HT1080 (cell line): ENCODE measurements at regions not wholly inside any gene's neighbourhood (a gene's known extent, or its start where the extent isn't known, plus 50 kb on each side); places are given as distances from the start of the nearest gene placed in this dataset.

Experiments used
- DNase-seq: peaks from one replicate; pipeline ENCODE4 v3.0.0-alpha.2; 2015; ENCODE audit warnings: low read depth

DNA sequence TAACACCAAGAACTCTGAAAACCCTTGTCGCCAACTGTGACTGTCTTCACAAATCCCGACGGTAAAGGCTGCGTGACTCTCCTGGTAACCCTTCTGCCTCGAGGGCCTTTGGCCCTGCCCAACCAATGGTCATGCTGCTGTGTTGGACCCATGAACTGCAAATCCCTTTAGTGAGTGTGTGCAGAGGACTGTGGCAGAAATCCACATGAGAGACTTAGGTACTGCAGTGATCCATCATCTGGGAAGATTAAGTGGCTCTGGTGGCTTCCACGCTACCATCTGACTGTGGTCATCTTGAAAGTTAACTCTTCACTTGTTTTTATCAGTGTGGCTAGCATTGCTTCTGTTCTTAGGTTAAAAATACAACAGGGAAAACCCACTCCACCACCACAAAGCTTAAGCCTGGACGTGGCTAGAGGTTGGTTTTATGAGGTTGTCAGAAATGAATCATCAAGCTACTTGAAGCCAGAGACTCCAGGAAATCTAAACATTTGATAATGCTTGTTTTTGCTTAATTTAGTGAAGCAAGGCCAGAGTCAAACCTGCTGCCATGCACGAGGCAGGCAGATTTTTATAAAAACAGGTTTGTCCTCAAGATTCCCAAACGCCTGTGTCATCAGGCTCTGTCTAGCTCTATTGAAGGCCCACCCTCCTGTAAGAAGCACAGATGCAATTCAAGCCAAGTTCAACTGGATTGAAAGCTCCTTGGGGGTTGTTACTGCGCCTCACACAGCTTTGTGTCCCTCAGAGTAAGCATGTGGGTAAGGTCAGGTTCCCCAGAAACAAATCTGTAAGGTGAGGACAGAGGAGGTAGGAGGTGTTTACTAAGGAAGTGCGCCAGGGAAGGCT lies 52.7 kb upstream of the ERCC6L2 start:
- peak; percentile 90 for DNase-seq

DNA sequence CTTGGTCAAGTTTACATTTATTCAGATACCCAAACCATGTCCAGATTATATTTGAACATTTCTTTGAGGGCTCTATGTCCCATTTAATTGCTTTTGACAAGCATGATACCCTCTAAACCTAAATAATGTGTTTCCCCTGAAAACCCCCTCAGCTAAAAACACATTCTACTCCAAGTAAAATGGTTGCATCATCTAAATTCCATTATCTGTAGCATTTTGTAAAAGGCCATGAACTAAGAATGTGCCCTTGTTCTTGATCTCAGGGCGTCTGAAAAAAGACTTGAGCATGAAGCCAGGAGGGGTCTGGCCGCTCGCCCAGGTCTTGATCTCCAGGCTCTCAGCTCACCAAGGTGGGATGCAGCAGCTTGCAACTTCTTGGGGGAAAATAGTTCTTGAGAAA lies 53.5 kb upstream of the ERCC6L2 start:
- no peak for DNase-seq

DNA sequence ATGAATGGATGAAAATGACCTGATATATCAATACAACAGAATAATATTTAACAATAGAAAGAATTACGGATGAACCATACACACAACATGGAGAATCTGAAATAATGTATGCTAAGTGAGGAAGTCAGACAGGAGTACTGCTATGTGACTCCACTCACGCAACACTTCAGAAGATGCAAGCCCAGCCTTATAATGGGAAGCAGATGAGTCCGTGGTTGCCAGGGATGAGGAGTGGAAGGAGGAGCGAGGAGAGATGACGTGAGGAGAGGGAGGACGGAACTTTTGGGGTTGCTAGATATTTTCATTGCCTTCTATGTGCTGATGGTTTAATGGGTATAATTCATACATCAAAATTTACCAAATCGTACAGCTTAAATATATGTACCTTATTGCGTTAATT lies 55.4 kb upstream of the ERCC6L2 start:
- no peak for DNase-seq

DNA sequence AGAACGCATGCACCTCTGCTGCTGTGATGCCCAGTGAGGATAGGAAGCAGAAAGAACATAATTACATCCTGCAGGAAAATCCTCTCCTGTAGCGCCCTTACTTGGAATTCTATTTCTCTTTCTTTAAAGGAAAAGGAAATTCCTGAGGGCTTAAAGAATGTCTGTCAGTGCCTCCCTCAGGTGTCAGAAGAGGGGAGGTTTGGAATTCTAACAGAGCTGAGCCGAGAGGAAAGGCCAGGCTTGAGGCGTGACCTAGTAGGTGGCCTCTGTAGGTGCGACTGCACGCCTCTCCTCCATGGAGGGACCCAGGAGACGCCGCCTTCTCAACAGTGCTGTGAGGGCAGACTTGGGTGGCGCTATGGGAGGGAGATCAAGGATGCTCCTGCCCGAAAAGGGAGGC lies 55.9 kb upstream of the ERCC6L2 start:
- no peak for DNase-seq

DNA sequence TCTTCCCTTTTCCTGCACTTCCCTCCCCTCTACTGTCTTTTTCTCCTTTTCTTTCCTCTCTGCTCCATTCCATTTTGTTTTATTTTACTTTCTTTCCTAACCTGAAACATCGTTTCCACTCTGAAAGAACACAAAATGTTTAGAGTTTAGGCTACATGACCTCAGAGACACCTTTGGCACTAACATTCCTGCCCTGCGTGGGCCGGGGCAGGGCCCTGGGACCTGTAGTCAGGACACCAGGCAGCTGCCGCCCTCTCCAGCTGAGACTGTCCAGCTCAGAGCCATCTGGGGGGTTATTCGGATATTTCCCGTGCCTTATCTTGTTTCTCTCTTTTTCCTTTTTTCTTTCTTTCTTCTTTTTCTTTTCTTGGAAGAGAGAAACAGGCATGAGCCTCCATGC lies 58.3 kb upstream of the ERCC6L2 start:
- no peak for DNase-seq

DNA sequence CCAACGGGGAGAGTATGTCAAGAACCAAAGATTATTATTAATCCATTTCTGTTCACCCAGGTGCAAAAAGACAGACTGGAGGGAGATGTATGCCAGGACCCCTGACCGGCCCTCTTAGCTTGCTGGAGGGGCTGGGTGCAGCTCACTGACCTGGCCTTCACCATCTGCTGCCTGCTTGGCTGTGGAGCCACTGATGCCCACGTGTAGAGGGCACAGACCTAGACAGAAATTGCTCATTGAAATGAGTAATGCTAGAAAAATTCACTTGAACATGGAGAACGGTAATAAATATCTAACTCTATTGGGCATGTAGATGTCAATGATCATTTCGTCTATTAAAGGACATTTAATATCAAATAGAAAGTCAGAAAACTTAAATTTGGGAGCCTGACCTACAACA lies 58.8 kb upstream of the ERCC6L2 start:
- peak; percentile 33 for DNase-seq

DNA sequence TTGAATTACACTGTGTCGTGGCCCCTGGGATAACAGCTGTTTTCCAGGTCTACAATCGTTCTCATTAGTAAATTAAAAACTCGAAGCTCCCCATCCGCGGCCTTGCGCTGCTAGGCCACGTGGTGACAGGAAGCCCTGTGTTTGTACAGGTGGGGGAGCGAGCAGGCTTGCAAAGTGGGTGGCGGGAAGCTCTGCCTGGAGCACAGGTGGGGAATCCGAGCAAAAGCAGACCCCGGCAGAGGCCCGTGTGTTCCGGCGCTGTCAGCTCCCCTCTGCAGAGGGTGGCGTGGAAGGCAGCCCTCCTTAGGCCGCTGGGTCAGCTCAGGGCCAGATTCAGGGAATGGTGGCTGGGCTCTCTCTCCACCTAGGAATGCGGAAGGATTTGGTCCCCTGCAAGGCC lies 59.5 kb upstream of the ERCC6L2 start:
- DNase-seq, result no peak

DNA sequence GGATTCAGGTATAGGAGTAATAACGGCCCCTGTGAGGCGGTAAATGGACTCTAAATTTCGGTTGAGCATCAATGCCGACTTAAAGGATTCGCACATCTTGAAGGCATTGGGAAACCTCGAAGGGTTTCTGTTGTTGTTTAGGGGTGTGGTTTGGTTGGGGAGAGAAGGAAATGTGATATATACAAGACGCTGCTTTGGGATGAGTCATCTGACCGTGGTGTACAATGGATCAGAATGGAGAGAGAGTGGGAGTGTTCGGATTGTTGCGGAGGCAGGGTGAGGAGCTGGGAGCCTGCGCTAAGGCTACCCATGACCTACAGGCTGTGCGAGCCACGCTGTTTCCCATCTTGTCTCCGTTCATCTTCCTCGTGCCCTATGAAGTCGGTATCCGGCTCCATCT lies 60.4 kb upstream of the ERCC6L2 start:
- DNase-seq, result peak; percentile 58

DNA sequence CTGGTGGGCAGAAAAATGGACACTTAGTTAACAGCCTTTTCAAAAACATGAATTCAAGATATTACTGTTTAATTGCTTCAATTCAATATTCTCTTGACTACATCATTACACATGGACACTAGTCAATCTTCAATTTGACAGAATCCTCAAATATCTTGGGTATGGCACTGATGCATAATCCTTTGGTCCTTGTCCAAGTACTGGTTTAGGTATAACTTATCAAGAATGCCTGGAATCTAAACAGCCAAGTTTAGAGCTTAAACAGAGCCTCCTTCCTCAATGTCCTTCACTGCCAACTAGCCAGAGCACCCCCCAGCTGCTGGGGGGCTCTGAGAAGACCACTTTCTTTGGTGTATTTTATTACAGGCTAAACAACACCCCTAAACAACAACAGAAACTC lies 61.6 kb upstream of the ERCC6L2 start:
- DNase-seq, result no peak

DNA sequence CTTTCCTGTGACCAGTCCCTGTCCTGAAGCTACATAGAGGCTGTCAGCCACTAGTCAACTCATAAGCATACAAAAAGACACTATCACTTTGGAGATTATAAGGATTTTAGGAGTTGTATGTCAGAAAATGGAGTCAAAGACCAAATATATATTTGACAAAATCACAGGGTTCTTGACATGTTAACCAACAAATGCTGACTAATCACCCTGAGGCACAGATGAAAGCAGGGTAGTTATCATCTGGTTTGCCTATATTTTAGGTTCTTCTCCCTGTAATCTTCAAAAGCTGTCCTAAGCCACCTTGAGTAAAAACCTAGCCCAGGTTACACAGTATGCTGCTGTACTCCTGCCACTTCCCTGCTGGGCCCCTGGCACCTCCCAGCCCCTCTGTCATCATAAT lies 64.7 kb upstream of the ERCC6L2 start:
- no peak for DNase-seq

DNA sequence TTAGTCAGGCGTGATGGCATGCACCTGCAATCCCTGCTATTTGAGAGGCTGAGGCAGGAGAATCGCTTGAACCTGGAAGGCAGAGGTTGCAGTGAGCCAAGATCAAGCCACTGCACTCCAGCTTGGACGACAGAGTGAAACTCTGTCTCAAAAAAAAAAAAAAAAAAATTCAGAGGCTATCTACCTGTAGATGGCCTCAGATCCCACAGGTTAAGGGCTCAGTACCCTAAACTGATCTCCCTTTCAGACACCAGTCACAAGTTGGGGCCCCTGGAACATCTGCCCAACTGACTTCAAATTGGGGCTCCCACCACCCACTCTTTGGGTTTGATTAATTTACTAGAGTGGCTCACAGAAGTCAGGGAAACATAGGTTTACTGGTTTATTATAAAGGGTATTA lies 65.4 kb upstream of the ERCC6L2 start:
- DNase-seq, result no peak

DNA sequence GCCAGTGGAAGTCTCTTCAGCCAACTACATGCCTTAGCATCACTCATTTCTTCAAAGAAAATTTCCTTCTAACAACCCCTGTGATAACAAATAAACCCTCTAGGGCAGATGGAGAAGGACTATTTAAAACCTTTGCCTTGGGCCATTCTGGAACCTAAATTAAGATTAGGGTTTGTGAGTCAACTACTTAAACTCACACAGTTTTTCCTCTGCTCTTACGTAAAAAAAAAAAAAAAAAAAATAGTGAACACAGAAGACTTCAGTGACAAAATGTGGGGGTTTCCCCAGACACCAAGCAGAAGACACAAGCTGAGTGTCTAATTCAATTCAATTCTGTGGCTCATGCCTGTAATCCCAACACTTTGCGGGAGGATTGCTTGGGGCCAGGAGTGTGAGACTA lies 65.8 kb upstream of the ERCC6L2 start:
- no peak for DNase-seq

DNA sequence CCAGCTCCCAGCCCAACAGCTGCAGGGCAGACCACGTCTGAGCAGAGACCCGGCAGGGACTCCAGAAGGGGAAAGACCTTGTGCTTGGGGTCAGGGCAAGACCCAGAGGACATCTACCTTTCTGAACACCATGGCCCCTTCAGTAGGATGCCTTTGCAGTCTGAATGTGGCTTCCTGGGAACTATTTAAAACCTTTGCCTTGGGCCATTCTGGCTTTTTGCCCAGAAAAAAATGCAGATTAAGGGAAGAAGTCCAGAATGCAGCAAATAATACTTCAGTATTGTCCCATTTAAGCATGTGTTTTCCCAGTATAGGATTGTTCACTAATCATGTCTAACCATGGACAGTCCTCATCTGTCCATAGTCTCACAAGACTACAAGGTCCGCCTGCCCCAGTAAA lies 67.5 kb upstream of the ERCC6L2 start:
- no peak for DNase-seq

DNA sequence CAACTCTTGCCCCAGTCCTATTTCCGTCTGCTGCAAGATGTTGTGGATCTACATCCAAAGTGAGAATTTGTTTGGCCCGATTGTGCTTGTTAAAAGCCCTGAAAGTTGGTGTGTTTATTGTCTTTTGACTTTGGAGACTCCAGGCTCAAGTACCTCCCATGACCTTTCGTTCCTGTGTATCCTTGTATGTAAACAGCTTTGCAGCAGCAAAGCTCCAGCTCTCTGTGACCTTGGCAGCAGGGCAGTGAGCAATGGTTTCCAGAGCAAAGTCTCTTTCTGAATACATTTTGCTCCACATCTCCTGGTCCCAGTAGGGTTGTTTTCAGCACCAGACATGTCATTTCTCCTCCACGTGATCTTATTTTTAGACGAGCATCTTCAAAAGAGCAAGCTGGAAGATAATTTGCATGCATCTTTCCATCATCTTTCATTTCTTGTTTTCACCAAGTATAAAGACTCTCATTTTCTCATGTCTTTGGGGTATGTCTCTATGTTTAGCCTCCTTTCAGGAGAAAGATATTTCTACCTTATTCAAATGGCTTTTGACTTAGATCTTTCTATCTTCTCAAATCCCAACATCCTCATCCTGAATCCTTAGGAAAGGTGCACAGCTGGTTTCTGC lies 68.1 kb upstream of the ERCC6L2 start:
- DNase-seq, result no peak

DNA sequence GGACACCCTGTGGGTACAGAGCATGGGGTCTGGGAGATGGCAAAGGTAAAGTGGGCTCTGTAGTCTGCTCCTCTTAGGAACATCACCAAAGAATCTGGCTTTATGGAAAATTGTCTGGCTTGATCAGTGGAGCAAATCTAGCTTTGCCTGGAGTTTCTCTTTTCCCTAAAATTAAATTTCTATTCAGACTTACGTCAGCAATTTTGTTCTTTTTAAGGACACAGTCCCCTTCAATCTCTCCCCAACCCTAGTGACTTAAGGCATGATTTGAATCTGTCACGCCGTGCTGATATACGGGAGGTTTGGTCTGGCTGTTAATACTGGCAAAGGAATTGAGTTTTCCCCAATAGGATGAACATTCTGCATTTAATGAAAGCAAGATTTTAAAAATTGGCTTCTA lies 72.3 kb upstream of the ERCC6L2 start:
- DNase-seq, result no peak

DNA sequence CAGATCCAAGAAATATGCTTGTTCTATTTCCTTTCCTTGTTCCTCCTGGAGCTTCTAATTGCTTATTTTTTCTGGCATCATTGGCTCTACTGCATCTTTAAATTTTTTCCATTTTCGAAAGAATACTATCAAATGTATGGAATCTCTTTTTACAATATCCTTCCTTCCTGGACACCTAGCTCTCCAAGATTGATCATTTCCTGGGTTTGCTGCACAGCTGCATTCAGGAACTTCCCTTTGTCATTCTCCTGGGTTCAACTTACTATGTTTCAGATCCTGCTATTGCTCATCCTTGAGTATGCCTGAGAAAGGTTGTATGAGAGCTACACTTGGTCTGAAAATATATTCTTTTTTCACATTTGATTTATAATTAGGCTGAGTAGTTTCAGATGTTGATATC lies 73.7 kb upstream of the ERCC6L2 start:
- peak; percentile 55 for DNase-seq

DNA sequence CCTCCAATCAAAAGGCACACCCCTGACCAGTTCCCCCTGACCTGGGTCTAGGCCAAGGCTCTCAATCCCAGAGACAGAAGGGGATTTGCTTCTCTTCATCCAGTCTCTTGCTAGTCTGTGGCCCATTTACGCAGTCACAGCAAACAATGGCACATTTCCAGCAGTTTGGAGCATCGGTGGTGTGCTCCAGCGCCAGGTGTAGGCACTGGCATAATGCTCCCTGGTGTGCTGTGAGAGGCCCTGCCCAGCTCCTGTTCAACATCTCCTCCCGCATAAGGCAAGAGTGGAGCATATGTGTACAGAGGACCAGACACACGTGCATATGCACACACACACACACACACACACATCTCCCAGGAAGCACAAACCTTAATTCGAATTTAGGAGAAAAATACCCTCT lies 79.5 kb upstream of the ERCC6L2 start:
- DNase-seq, result no peak

DNA sequence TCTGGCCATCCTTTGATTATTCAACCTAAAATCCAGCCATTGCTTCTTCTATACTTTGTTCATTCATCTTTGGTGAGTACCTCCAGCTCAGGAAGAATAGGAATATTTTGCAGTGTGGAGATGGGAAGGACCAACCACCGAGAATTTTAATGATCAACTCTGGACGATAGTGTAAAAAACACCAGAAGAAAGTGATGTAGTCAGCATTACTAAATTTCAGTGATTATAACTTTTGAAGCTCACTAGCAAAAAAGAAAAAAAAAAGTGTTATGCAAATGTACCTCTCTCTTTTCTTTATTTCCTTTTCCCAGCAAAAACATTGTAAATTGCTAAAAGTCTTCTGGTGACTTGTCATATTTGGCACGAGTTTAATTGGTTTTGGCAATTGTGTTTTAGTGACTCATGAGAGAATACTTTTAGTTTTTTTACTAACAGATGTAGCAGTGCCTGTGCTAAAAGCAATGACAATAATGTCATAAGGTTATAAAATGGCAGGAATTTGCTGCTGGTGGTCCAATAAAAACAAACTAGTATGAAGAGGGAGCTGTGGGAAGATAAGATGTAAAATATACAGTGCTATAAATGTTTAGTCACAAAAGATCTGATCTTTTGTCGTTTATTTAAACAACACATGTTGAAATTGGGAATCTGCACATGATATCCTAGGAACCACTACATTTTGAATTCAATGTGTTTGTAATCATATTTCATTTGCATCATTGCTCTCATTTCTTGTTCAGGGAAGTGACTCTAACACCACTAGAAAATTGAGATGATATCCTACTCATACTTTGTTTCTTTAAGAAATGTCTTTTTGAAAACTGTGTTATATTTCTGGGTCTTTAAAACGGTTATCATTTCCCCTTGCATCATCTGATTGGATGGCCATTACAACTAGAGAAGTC lies 81.3 kb upstream of the ERCC6L2 start:
- peak; percentile 81 for DNase-seq

DNA sequence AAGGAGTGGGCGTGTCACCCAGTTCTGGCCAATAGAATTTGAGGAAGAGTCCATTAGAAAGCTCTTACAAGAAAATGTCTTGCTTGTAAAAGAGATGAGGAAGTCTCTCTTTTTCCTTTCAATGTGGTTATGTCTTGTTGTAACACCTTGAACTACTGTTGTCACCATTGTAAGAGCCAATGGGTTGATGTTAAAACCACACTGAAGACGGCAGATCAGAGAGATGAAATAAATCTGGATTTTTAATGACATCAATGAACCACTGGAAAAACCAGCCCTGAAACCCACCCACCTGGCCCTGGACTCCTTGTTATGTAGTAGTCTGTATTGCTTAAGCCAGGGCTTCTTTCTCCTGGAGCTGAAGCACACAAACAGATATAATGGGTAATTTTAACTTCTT lies 83.8 kb upstream of the ERCC6L2 start:
- DNase-seq, result no peak

DNA sequence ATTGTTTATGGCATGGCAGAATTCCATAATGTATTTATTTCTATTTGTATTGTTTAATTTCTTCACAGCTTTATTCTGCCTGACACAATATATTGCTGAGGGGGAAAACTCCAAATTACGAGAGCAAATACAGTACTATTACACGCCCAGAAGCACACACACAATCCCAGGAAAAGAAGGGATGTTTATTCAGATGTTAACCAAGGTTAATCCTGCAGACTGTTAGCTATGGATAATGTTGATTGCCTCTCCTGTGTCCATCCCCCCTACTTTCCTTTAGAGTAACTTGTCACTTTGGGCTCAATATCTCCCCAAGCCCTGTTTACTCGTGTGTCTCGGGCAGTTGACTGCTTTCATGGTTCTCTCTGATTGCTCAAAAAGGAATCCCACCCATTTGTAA lies 84.2 kb upstream of the ERCC6L2 start:
- DNase-seq, result no peak

DNA sequence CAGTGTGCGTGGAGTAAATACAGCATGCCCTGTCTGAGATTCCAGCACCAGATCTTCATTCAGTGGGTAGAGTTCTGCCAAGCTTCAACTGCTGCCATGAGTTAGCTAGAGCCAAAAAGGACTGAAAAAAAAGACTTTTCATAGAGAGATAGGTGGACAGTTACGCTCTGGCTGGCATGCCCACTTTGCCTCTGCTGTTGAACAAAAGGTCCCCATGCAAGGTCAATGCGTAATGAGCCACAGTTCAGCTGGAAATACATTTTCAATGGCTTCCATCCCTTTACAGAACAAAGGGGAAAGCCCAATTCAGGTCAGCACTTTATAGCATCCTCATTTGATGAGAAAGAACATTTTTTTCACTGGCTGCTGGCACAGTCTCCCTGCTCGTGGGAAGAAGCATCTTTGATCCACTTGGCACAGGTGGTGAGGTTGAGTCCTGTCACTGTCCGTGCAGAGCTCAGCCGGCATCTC lies 86.9 kb upstream of the ERCC6L2 start:
- DNase-seq, result no peak

DNA sequence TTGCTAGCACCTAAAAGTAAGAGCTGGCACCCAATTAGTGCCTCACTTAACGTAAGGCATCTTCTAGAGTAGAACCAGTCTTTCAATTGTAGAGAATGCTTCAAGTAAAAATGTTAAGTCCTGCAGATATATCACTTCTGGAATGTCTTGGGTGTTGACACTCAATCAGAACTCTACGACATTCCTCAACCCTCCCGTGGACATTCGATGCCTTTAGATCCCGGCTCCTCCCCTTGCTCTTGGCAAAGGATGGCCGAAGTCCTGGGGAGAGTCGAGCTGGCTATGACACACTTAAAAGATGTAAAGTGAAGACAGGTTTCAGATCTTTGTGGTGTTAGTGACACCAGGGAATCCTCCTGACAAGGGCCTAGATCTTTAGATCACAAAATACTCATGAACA lies 87.5 kb upstream of the ERCC6L2 start:
- no peak for DNase-seq
